Ovary (tissue), 3 donors: ENCODE measurements at regions not wholly inside any gene's neighbourhood (a gene's known extent, or its start where the extent isn't known, plus 50 kb on each side); places are given as distances from the start of the nearest gene placed in this dataset.

Experiments used
- CTCF ChIP-seq, 3 donors: fragments of 450-650 bp in 2 of 3; fragments of 200-600 bp in 1 of 3; IDR thresholded peaks; one replicate each; pipeline versions ENCODE4 v1.5.1 to v1.8.0; 2016 to 2022; ENCODE audit warnings: antibody characterized with exemption in 3 of 3, mild to moderate bottlenecking in 1 of 3
- EP300 ChIP-seq: sonication (generic); formaldehyde crosslinking; IDR thresholded peaks from one replicate; pipeline ENCODE4 v1.6.1; 2017; ENCODE audit warnings: antibody characterized with exemption
- POLR2A ChIP-seq: fragments of 450-650 bp; IDR thresholded peaks from one replicate; pipeline ENCODE4 v1.6.1; 2017; ENCODE audit warnings: antibody characterized with exemption, mild to moderate bottlenecking, moderate library complexity
- donor health status: DM: no; HTN: no; CAD: no.

- no peak for TF ChIP-seq POLR2A
- TF ChIP-seq EP300: no peak
- no peak for TF ChIP-seq CTCF (IDR thresholded peaks at IDR 0.05)
Observed at GRCh38 chr12:66049538-66050282, 80.8 kb downstream of the LLPH start.
